ENCODE measurements at regions not wholly inside any gene's neighbourhood (a gene's known extent, or its start where the extent isn't known, plus 50 kb on each side); places are given as distances from the start of the nearest gene placed in this dataset.

DNA sequence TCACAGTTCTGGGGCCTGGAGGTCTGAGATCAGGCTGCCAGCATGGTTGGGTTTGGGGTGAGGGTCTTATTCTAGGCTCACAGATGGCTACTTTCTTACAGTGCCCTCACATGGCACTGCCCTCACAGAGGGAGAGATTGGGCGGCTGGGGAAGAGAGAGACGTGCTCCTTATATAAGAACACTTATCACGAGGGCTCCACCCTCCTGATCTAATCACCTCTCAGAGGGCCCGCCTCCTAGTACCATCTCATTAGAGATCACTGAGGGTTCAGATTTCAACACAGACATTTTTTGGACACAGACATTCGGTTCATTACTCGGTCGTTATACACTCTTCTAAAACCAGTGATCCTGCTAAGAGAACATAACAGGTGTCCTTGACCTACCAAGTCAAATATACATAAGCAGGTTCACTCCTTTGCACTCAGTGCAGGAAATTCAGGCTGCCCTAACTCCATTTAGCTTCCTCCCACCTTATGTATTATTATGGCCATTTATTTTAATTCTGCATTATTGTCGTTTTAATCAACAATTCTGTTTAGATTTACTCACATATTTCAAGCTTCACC lies 121.7 kb downstream of the ICE1 start:
- TF ChIP-seq, protein P1, sequence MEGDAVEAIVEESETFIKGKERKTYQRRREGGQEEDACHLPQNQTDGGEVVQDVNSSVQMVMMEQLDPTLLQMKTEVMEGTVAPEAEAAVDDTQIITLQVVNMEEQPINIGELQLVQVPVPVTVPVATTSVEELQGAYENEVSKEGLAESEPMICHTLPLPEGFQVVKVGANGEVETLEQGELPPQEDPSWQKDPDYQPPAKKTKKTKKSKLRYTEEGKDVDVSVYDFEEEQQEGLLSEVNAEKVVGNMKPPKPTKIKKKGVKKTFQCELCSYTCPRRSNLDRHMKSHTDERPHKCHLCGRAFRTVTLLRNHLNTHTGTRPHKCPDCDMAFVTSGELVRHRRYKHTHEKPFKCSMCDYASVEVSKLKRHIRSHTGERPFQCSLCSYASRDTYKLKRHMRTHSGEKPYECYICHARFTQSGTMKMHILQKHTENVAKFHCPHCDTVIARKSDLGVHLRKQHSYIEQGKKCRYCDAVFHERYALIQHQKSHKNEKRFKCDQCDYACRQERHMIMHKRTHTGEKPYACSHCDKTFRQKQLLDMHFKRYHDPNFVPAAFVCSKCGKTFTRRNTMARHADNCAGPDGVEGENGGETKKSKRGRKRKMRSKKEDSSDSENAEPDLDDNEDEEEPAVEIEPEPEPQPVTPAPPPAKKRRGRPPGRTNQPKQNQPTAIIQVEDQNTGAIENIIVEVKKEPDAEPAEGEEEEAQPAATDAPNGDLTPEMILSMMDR (IDR thresholded peaks at IDR 0.05), result no peak
- no peak for TF ChIP-seq POLR2A (IDR thresholded peaks at IDR 0.05)

All from sigmoid colon (tissue), 3 donors.